ENCODE measurements at regions not wholly inside any gene's neighbourhood (a gene's known extent, or its start where the extent isn't known, plus 50 kb on each side); places are given as distances from the start of the nearest gene placed in this dataset.

DNA sequence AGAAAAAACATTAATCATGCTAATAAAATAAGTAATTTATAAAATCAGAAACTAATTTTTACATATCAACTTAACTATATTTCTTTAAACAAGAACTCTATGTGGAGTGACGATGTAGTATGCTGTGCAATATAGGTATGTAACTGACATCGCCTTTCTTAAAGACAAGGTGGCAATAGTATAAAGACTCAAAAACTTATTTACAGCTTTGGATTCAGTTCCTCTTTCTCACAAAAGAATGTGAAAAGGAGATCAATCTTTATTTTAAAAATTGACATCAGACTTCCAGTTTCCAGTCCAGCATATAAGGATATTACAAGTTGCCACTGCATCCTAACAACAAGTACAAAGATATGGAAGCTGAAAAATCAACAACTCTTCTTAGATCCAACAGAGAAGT is 260.3 kb downstream of the TRIM36 start (continued):
- no peak for TF ChIP-seq CTCFL (IDR thresholded peaks at IDR 0.05; ENCODE audit: borderline replicate concordance, insufficient read depth, low read depth, low read length, poor library complexity, severe bottlenecking)
- no peak for TF ChIP-seq ZNF212 (CRISPR knock-in tag; IDR thresholded peaks at IDR 0.05)
- TF ChIP-seq YBX1 (IDR thresholded peaks at IDR 0.05): no peak
- no peak for TF ChIP-seq NR2C2 (CRISPR knock-in tag; IDR thresholded peaks at IDR 0.05)
- no peak for TF ChIP-seq NR2C2 (tag; IDR thresholded peaks at IDR 0.05)

DNA sequence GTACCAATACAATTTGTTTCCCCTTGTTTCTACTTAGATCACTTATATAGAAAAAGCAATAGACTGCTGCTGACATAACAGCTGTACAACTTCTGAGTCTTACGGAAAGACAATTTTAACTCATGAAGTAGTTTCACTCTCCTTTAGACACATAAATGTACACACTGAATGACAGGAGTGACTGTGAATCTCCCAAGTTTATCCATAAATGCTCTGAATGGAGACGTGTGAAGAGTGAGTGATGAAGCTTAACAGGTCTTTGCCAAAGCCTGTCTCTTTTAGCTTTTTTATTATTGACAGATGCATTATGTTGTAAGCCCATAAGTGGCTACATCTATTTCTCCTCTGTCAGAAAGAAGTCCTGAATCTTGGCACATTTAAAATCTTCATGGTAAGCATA is 265.9 kb downstream of the TRIM36 start:
- DNase-seq (ENCODE audit: extremely low read depth in 1 of 4, low spot score in 3 of 4): no peak
- H3K4me3 ChIP-seq: no peak overlapping the region
- ChIA-PET CTCF (ENCODE audit: low intra/inter-chr PET ratio) (no interaction called here), POLR2A (no interaction called here)
- in situ Hi-C loops (cut with MboI): no loop called here
- no peaks in the 10 kb centered on the region for H3K4me1 ChIP-seq (replicated peaks in 1 of 2; ENCODE audit: control insufficient read depth in 2 of 2, insufficient read depth in 2 of 2, low read length in 2 of 2)
- no peak for FAIRE-seq
- no peaks in the 10 kb centered on the region for H4K20me1 ChIP-seq (replicated peaks; ENCODE audit: control insufficient read depth, insufficient read depth, low read length)
- H3K9me1 ChIP-seq (ENCODE audit: control insufficient read depth, insufficient read depth, low read length): no peaks in the 10 kb centered on the region
- intact Hi-C loops (cut with micrococcal nuclease): no loop called here
- H3K9me3 ChIP-seq (replicated peaks; ENCODE audit: control insufficient read depth, insufficient read depth, low read depth, low read length): no peaks in the 10 kb centered on the region
- BruUV-seq (replicated peaks): no TSS peak
- no peaks in the 10 kb centered on the region for H3K36me3 ChIP-seq (ENCODE audit: control insufficient read depth, insufficient read depth, low read length)
- no peak overlapping the region for H2AFZ ChIP-seq (ENCODE audit: low read depth, low read length)
- H3K4me2 ChIP-seq (ENCODE audit: insufficient read depth, low read length): no peak overlapping the region
- 0% methylated on average over 2 of the region's 2 CpGs for WGBS (ENCODE audit: insufficient coverage, low coverage, missing lambda C conversion rate)
- no peaks in the 10 kb centered on the region for H3K79me2 ChIP-seq (ENCODE audit: control insufficient read depth, insufficient read depth, low read length)
- H3K27ac ChIP-seq (ENCODE audit: extremely low read depth, low read depth, low read length): no peak overlapping the region
- ATAC-seq: no peak
- H3K9ac ChIP-seq (ENCODE audit: insufficient read depth in 1 of 2, low read depth in 2 of 2, low read length in 2 of 2): no peak overlapping the region
- no peaks in the 10 kb centered on the region for H3K27me3 ChIP-seq (ENCODE audit: control insufficient read depth in 2 of 2, insufficient read depth in 2 of 2, low read length in 2 of 2)
- no peak for TF ChIP-seq POLR3G (IDR thresholded peaks at IDR 0.05; ENCODE audit: extremely low read depth, insufficient read length, insufficient replicate concordance)
- no peak for TF ChIP-seq RFX1 (IDR thresholded peaks at IDR 0.05)
- no peak for TF ChIP-seq FOXA1 (IDR thresholded peaks at IDR 0.05; ENCODE audit: borderline replicate concordance)
- TF ChIP-seq ZNF583 (CRISPR knock-in tag; IDR thresholded peaks at IDR 0.05): no peak
- no peak for TF ChIP-seq ZNF134 (CRISPR knock-in tag; conservative IDR thresholded peaks at IDR 0.05)
- no peak for TF ChIP-seq HNRNPUL1 (IDR thresholded peaks at IDR 0.05; ENCODE audit: low read length)
- TF ChIP-seq ASH1L (IDR thresholded peaks at IDR 0.05; ENCODE audit: borderline replicate concordance, low read depth, partially characterized antibody): no peak
- no peak for TF ChIP-seq PCBP2 (IDR thresholded peaks at IDR 0.05; ENCODE audit: low read depth, low read length, poor library complexity, severe bottlenecking)
- TF ChIP-seq, protein P1, sequence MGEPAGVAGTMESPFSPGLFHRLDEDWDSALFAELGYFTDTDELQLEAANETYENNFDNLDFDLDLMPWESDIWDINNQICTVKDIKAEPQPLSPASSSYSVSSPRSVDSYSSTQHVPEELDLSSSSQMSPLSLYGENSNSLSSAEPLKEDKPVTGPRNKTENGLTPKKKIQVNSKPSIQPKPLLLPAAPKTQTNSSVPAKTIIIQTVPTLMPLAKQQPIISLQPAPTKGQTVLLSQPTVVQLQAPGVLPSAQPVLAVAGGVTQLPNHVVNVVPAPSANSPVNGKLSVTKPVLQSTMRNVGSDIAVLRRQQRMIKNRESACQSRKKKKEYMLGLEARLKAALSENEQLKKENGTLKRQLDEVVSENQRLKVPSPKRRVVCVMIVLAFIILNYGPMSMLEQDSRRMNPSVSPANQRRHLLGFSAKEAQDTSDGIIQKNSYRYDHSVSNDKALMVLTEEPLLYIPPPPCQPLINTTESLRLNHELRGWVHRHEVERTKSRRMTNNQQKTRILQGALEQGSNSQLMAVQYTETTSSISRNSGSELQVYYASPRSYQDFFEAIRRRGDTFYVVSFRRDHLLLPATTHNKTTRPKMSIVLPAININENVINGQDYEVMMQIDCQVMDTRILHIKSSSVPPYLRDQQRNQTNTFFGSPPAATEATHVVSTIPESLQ (CRISPR knock-in tag; IDR thresholded peaks at IDR 0.05): no peak
- TF ChIP-seq ZNF347 (CRISPR knock-in tag; IDR thresholded peaks at IDR 0.05; ENCODE audit: low read depth): no peak
- TF ChIP-seq, protein P2, sequence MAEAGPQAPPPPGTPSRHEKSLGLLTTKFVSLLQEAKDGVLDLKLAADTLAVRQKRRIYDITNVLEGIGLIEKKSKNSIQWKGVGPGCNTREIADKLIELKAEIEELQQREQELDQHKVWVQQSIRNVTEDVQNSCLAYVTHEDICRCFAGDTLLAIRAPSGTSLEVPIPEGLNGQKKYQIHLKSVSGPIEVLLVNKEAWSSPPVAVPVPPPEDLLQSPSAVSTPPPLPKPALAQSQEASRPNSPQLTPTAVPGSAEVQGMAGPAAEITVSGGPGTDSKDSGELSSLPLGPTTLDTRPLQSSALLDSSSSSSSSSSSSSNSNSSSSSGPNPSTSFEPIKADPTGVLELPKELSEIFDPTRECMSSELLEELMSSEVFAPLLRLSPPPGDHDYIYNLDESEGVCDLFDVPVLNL (CRISPR knock-in tag; IDR thresholded peaks at IDR 0.05; ENCODE audit: low read depth): no peak
- no peak for TF ChIP-seq PHF21A (IDR thresholded peaks at IDR 0.05; ENCODE audit: borderline replicate concordance, low read depth)

Measured in K562 (cell line).